Astrocyte (in vitro differentiated cells and primary cell): ENCODE measurements at regions not wholly inside any gene's neighbourhood (a gene's known extent, or its start where the extent isn't known, plus 50 kb on each side); places are given as distances from the start of the nearest gene placed in this dataset.

ENCODE experiments used
- DNase-seq: peaks from one replicate; pipeline ENCODE4 v3.0.0-alpha.2; 2010; ENCODE audit warnings: low read depth
- FAIRE-seq: peaks from 2 replicates; lab custom pipeline; 2011; peaks lifted over from hg19 to GRCh38; lab: Jason Lieb, UNC
- H2AFZ ChIP-seq: 2 replicates; pipeline ENCODE4 v1.6.0; 2012; ENCODE audit warnings: low read depth, low read length, inconsistent platforms
- H3K27ac ChIP-seq: 2 replicates; pipeline ENCODE4 v1.5.1; 2011; ENCODE audit warnings: low read depth, low read length, inconsistent platforms
- H3K27me3 ChIP-seq: 2 replicates; pipeline ENCODE4 v1.6.0; 2011; ENCODE audit warnings: low read length, inconsistent platforms; ENCODE audit not compliant: insufficient read depth
- H3K36me3 ChIP-seq: 2 replicates; pipeline ENCODE4 v1.5.1; 2011; ENCODE audit warnings: low read length, inconsistent platforms; ENCODE audit not compliant: insufficient read depth
- H3K4me1 ChIP-seq: 2 replicates; pipeline ENCODE4 v1.5.1; 2011; ENCODE audit warnings: low read length, inconsistent platforms; ENCODE audit not compliant: insufficient read depth
- H3K4me2 ChIP-seq: 2 replicates; pipeline ENCODE4 v1.6.0; 2012; ENCODE audit warnings: low read length, inconsistent platforms
- H3K4me3 ChIP-seq: 2 replicates; pipeline ENCODE4 v1.5.1; 2011; ENCODE audit warnings: low read depth, mild to moderate bottlenecking, low read length, inconsistent platforms; ENCODE audit not compliant: insufficient read depth
- H3K79me2 ChIP-seq: 2 replicates; pipeline ENCODE4 v1.6.0; 2012; ENCODE audit warnings: mild to moderate bottlenecking, low read length, inconsistent platforms; ENCODE audit not compliant: insufficient read depth
- H3K9ac ChIP-seq: 2 replicates; pipeline ENCODE4 v1.6.0; 2012; ENCODE audit warnings: mild to moderate bottlenecking, low read length, inconsistent platforms
- H3K9me3 ChIP-seq: 2 replicates; pipeline ENCODE4 v1.5.1; 2012; ENCODE audit warnings: low read depth, mild to moderate bottlenecking, low read length, inconsistent platforms; ENCODE audit not compliant: insufficient read depth
- H4K20me1 ChIP-seq: 2 replicates; pipeline ENCODE4 v1.6.0; 2012; ENCODE audit warnings: low read length, inconsistent platforms; ENCODE audit not compliant: insufficient read depth
- H3K27ac Mint-ChIP-seq: one replicate; pipeline ENCODE4 v1.8.0; 2021; ENCODE audit warnings: mild to moderate bottlenecking, mixed read lengths; ENCODE audit not compliant: unreplicated experiment
- H3K27me3 Mint-ChIP-seq: one replicate; pipeline ENCODE4 v1.8.0; 2021; ENCODE audit warnings: low read depth, mixed read lengths; ENCODE audit not compliant: unreplicated experiment
- H3K36me3 Mint-ChIP-seq: one replicate; pipeline ENCODE4 v1.8.0; 2021; ENCODE audit warnings: low read depth, mixed read lengths; ENCODE audit not compliant: unreplicated experiment
- H3K4me1 Mint-ChIP-seq: one replicate; pipeline ENCODE4 v1.8.0; 2021; ENCODE audit warnings: low read depth, mixed read lengths; ENCODE audit not compliant: unreplicated experiment
- H3K4me3 Mint-ChIP-seq: one replicate; pipeline ENCODE4 v1.8.0; 2021; ENCODE audit warnings: mild to moderate bottlenecking, moderate library complexity, mixed read lengths; ENCODE audit not compliant: unreplicated experiment
- H3K9me3 Mint-ChIP-seq: one replicate; pipeline ENCODE4 v1.8.0; 2021; ENCODE audit warnings: mild to moderate bottlenecking, mixed read lengths; ENCODE audit not compliant: unreplicated experiment
- EZH2 ChIP-seq: IDR thresholded peaks from 2 replicates; pipeline ENCODE4 v1.6.1; 2012; ENCODE audit warnings: mild to moderate bottlenecking, low read length, inconsistent platforms; ENCODE audit not compliant: insufficient read depth
- TF ChIP-seq, protein P1 (sequence below): IDR thresholded peaks from 2 replicates; pipeline ENCODE4 v1.5.1; 2011; ENCODE audit warnings: low read depth, mild to moderate bottlenecking, inconsistent platforms, low read length, moderate library complexity; ENCODE audit not compliant: insufficient read depth

DNA sequence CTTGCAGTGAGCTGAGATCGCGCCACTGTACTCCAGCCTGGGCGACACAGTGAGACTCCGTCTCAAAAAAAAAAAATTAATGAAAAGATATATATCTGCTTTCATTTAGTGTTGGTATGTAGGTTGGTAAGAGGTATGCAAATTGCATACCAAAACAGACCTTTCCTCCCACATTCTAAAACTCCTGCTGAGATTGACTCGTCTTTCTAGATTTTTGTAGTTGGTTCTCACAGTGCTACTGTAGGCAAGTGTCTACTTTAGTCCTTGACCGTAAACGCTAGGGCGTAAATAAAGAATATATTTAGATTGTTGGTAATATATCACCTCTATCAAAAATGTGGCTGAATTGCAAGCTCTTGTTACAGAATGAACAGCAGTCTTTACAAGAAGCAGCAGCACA is 445.9 kb downstream of the CHSY3 start:
- no peak overlapping the region for H3K4me3 ChIP-seq
- no peaks in the 10 kb centered on the region for H3K27me3 Mint-ChIP-seq
- no peak overlapping the region for H3K4me3 Mint-ChIP-seq
- no peaks in the 10 kb centered on the region for H3K4me1 Mint-ChIP-seq
- H4K20me1 ChIP-seq = no peaks in the 10 kb centered on the region
- TF ChIP-seq, protein P1, sequence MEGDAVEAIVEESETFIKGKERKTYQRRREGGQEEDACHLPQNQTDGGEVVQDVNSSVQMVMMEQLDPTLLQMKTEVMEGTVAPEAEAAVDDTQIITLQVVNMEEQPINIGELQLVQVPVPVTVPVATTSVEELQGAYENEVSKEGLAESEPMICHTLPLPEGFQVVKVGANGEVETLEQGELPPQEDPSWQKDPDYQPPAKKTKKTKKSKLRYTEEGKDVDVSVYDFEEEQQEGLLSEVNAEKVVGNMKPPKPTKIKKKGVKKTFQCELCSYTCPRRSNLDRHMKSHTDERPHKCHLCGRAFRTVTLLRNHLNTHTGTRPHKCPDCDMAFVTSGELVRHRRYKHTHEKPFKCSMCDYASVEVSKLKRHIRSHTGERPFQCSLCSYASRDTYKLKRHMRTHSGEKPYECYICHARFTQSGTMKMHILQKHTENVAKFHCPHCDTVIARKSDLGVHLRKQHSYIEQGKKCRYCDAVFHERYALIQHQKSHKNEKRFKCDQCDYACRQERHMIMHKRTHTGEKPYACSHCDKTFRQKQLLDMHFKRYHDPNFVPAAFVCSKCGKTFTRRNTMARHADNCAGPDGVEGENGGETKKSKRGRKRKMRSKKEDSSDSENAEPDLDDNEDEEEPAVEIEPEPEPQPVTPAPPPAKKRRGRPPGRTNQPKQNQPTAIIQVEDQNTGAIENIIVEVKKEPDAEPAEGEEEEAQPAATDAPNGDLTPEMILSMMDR = no peak
- no peak for TF ChIP-seq EZH2
- peaks cover 1% of the 10 kb centered on the region for H3K9me3 Mint-ChIP-seq
- H3K4me1 ChIP-seq = no peaks in the 10 kb centered on the region
- no peaks in the 10 kb centered on the region for H3K27me3 ChIP-seq
- no peaks in the 10 kb centered on the region for H3K9me3 ChIP-seq
- FAIRE-seq (no peak), DNase-seq (peak; percentile 13)
- no peak overlapping the region for H3K9ac ChIP-seq
- no peaks in the 10 kb centered on the region for H3K79me2 ChIP-seq
- no peak overlapping the region for H3K27ac ChIP-seq
- H3K36me3 Mint-ChIP-seq = no peaks in the 10 kb centered on the region
- no peak overlapping the region for H3K27ac Mint-ChIP-seq
- H3K36me3 ChIP-seq = no peaks in the 10 kb centered on the region
- no peak overlapping the region for H3K4me2 ChIP-seq
- peak overlapping the region; percentile 40 for H2AFZ ChIP-seq

DNA sequence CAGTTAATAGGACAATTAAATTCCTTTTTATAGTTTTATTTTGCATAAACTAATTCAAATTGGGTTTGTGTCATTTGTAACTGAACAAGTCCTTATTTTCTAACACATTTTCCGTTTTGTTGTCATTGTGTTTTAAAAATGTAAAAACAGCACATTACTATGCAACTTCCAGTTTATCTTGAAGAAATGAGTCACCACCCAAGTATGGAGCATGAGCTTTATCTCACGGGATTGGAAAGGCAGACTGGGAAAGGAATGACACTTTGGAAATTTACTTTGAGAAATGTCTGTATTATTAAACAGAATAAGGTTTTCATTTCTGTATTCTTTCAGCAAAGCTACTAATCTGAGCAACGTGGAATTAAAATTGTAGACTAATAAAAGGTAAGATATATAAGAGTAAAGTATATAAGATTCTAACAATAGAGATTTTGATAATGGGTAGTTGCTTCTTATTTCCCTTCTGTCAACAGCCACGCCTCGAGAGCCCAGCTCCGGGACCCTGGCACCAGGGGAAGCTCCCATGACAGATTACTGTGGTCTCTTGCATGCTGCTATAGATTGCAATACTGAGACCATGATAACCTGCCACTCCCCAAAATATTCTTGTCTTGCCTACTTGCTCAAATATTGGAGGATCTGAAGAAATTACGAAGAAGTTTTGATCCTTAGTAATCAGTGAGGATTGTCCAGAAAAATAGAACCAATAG is 433.1 kb downstream of the CHSY3 start:
- TF ChIP-seq, protein P1 = no peak
- no peak for TF ChIP-seq EZH2
- Mint-ChIP-seq H3K27ac (peak overlapping the region; percentile 91), H3K4me1 (peaks cover 31% of the 10 kb centered on the region), H3K36me3 (no peaks in the 10 kb centered on the region), H3K27me3 (no peaks in the 10 kb centered on the region), H3K9me3 (no peaks in the 10 kb centered on the region), H3K4me3 (no peak overlapping the region)
- H3K4me3 ChIP-seq = no peak overlapping the region
- no peaks in the 10 kb centered on the region for H4K20me1 ChIP-seq
- no peaks in the 10 kb centered on the region for H3K27me3 ChIP-seq
- H3K9me3 ChIP-seq = no peaks in the 10 kb centered on the region
- H3K9ac ChIP-seq = no peak overlapping the region
- DNase-seq = peak; percentile 79
- H3K27ac ChIP-seq = peak overlapping the region; percentile 47
- H2AFZ ChIP-seq = peak overlapping the region; percentile 12
- peak overlapping the region; percentile 32 for H3K4me2 ChIP-seq
- H3K36me3 ChIP-seq = no peaks in the 10 kb centered on the region
- no peak for FAIRE-seq
- H3K79me2 ChIP-seq = no peaks in the 10 kb centered on the region
- peaks cover 20% of the 10 kb centered on the region for H3K4me1 ChIP-seq

DNA sequence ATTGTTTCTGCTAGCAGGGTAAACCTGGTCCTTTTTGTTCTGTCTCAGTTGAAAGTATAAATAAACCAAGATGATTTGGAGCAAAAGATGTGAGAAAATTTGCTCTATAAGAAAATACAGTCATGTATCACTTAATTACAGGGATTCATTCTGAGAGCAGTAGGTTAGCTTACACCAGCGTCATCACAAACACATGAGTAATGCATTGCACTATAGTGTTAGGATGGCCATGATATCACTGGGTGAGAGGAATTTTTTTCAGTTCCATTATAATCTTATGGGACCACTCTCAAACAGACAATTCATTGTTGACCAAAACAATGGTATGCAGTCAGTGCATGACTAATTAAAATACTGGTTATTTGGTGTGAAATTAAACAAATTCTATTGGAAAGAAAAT is 430.9 kb downstream of the CHSY3 start:
- Histone ChIP-seq H3K4me1 (peaks cover 20% of the 10 kb centered on the region), H3K4me3 (no peak overlapping the region), H3K36me3 (no peaks in the 10 kb centered on the region), H3K9me3 (no peaks in the 10 kb centered on the region), H3K79me2 (no peaks in the 10 kb centered on the region), H3K27me3 (no peaks in the 10 kb centered on the region), H3K9ac (no peak overlapping the region), H4K20me1 (no peaks in the 10 kb centered on the region), H3K4me2 (no peak overlapping the region), H2AFZ (no peak overlapping the region), H3K27ac (no peak overlapping the region)
- H3K4me3 Mint-ChIP-seq = no peak overlapping the region
- no peaks in the 10 kb centered on the region for H3K36me3 Mint-ChIP-seq
- peaks cover 31% of the 10 kb centered on the region for H3K4me1 Mint-ChIP-seq
- DNase-seq (peak; percentile 43), FAIRE-seq (no peak)
- TF ChIP-seq, protein P1 = no peak
- TF ChIP-seq EZH2 = no peak
- no peaks in the 10 kb centered on the region for H3K27me3 Mint-ChIP-seq
- peak overlapping the region; percentile 85 for H3K27ac Mint-ChIP-seq
- no peaks in the 10 kb centered on the region for H3K9me3 Mint-ChIP-seq
